Activated naive CD8-positive, alpha-beta T cell treated with anti-CD3 and anti-CD28 coated beads, Interleukin-2, amount 10 ng/mL, durations not matched to agents 7 days and 5 days (primary cell): ENCODE measurements at regions not wholly inside any gene's neighbourhood (a gene's known extent, or its start where the extent isn't known, plus 50 kb on each side); places are given as distances from the start of the nearest gene placed in this dataset.
"Not testable (repeated sequence)": the region's sequence is repeated elsewhere in the genome, so short reads cannot be mapped to it uniquely, and the experiment has no call there.

Source experiments
- ATAC-seq: fragments of 150-1000 bp; cut with Tn5 transposase; one replicate; pipeline ENCODE4 v1.10.0; 2021; ENCODE audit warnings: low read depth, moderate library complexity
- POLR2A ChIA-PET: fragments of 350-600 bp; sonication (Branson Sonifier 250); formaldehyde crosslinking; loops from one replicate; lab custom pipeline; 2021; ENCODE audit warnings: antibody characterized with exemption; lab: Charles Lee
- DNase-seq: peaks from one replicate; pipeline ENCODE4 v3.0.0; 2021
- H3K27ac Mint-ChIP-seq: one replicate; pipeline ENCODE4 v1.8.0; 2022; ENCODE audit warnings: mild to moderate bottlenecking, mixed read lengths
- H3K27me3 Mint-ChIP-seq: one replicate; pipeline ENCODE4 v1.8.0; 2022; ENCODE audit warnings: mild to moderate bottlenecking, moderate library complexity, mixed read lengths
- H3K36me3 Mint-ChIP-seq: one replicate; pipeline ENCODE4 v1.8.0; 2021; ENCODE audit warnings: mild to moderate bottlenecking, mixed read lengths
- H3K4me1 Mint-ChIP-seq: one replicate; pipeline ENCODE4 v1.8.0; 2021; ENCODE audit warnings: mixed read lengths
- H3K4me3 Mint-ChIP-seq: one replicate; pipeline ENCODE4 v1.8.0; 2022; ENCODE audit warnings: mild to moderate bottlenecking, moderate library complexity, mixed read lengths
- H3K9me3 Mint-ChIP-seq: one replicate; pipeline ENCODE4 v1.8.0; 2021; ENCODE audit warnings: mixed read lengths

DNA sequence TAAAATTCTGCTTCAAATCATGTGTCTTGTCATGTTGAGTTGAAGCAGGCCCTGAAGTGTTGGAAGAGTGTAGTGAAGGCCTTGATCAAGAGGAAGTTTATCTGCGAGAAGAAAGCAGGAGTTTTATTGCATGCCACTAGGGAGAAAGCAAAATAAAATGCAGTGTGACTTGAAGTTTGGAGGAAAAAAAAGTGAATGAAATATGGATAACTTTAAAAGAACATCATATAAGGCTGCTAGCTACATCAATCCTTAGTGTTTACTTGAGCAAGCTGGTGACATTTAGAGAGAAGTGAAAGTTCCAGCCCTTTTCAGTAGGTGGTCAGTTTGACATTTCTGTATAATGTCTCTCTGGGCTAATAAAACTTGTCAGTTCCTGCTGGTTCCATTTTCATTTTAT, 841.1 kb downstream of the TMTC2 start:
- POLR2A ChIA-PET: no interaction called here
- H3K27me3 Mint-ChIP-seq: no peaks in the 10 kb centered on the region
- H3K9me3 Mint-ChIP-seq: no peaks in the 10 kb centered on the region
- DNase-seq: no peak
- H3K36me3 Mint-ChIP-seq: no peaks in the 10 kb centered on the region
- no peak for ATAC-seq
- H3K4me3 Mint-ChIP-seq: no peak overlapping the region
- no peak overlapping the region for H3K27ac Mint-ChIP-seq
- no peaks in the 10 kb centered on the region for H3K4me1 Mint-ChIP-seq

DNA sequence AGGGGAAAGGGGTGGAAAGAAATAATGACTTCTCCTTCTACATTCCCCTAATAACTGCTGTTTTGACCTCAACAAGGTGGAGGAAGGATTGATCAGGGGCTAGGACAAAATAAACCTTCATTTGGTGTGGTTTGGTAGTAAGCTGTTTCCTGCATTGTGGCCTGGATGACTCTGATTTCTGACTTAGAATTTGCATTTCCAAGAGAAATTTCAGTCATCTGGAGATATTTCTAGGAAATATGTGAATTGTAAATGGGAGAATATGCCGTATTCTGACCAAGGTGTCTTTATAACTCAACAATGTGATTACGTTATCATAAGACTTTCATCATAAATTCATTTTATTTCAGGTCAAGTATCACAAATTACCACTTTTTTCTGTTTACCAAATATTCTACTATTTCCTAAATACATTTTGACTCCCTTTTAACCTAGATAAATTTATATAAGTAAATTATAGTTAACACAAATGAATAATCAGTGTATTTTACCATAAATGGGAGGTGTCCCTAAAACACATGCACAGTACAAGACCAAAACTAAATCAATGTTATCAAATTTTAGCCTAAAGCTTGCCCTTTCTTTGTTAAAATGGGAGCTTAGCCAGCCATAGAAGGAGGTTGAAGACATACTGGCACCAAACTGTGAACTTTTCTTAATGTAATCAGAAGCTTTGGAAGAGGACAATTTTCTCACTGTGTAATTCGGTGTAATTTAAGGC, 828.8 kb downstream of the TMTC2 start:
- no peaks in the 10 kb centered on the region for H3K4me1 Mint-ChIP-seq
- peaks cover 2% of the 10 kb centered on the region for H3K9me3 Mint-ChIP-seq
- no peaks in the 10 kb centered on the region for H3K27me3 Mint-ChIP-seq
- no peak for DNase-seq
- POLR2A ChIA-PET: no interaction called here
- no peak overlapping the region for H3K27ac Mint-ChIP-seq
- no peak overlapping the region for H3K4me3 Mint-ChIP-seq
- ATAC-seq: no peak
- H3K36me3 Mint-ChIP-seq: no peaks in the 10 kb centered on the region

DNA sequence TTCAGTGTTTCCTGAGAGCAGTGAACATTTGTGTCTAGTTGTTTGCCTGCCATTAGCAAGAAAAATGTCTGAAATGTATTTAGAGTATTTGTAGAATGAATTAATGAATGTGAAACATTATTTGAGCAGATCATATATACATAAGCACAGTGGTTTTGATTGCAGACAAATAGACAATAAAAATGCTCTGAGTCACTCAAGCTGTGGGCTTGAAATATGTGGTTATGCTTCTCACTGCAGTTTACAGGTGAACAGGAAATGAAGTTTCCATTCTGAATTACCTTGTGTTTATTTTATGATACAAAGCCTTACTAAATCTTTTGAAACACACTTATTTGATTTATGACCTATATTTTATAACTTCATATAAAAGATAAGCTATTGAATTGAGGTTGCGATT, 827.7 kb downstream of the TMTC2 start:
- POLR2A ChIA-PET: no interaction called here
- Mint-ChIP-seq H3K36me3 (no peaks in the 10 kb centered on the region), H3K27me3 (no peaks in the 10 kb centered on the region), H3K4me1 (no peaks in the 10 kb centered on the region), H3K4me3 (no peak overlapping the region), H3K27ac (no peak overlapping the region), H3K9me3 (peaks cover 2% of the 10 kb centered on the region)
- no peak for DNase-seq
- no peak for ATAC-seq

DNA sequence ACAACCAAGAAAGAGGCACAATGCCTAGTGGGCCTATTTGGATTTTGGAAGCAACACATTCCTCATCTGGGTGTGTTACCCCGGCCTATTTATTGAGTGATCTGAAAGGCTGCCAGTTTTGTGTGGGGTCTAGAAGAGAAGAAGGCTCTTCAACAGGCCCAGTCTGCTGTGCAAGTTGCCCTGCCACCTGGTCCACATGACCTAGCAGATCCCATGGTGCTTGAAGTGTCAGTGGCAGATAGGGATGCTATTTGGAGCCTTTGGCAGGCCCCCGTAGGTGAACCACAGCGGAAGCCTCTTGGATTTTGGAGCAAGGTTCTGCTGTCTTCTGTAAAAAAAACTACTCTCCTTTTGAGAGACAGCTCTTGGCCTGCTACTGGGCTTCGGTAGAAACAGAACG, 820.1 kb downstream of the TMTC2 start:
- DNase-seq (no peak), ATAC-seq (no peak)
- Mint-ChIP-seq H3K36me3 (no peaks in the 10 kb centered on the region), H3K27me3 (no peaks in the 10 kb centered on the region), H3K4me3 (no peak overlapping the region), H3K27ac (no peak overlapping the region), H3K9me3 (peaks cover 4% of the 10 kb centered on the region), H3K4me1 (no peaks in the 10 kb centered on the region)
- POLR2A ChIA-PET: no interaction called here

DNA sequence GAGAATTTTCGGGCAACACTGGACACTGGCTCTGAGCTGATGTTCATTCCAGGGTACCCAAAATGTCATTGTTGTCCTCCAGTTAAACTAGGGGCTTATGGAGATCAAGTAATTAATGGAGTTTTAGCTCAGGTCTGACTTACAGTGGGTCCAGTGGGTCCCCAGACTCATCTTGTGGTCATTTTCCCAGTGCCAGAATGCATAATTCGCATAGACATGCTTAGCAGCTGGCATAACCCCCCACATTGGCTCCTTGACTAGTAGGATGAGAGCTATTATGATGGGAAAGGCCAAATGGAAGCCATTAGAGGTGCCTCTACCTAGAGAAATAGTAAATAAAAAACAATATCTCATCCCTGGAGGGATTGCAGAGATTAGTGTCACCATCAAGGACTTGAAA, 818.9 kb downstream of the TMTC2 start:
- Mint-ChIP-seq H3K27me3 (no peaks in the 10 kb centered on the region), H3K4me1 (no peaks in the 10 kb centered on the region), H3K36me3 (no peaks in the 10 kb centered on the region), H3K27ac (no peak overlapping the region), H3K9me3 (peaks cover 5% of the 10 kb centered on the region), H3K4me3 (no peak overlapping the region)
- ATAC-seq (no peak), DNase-seq (no peak)
- POLR2A ChIA-PET: no interaction called here

DNA sequence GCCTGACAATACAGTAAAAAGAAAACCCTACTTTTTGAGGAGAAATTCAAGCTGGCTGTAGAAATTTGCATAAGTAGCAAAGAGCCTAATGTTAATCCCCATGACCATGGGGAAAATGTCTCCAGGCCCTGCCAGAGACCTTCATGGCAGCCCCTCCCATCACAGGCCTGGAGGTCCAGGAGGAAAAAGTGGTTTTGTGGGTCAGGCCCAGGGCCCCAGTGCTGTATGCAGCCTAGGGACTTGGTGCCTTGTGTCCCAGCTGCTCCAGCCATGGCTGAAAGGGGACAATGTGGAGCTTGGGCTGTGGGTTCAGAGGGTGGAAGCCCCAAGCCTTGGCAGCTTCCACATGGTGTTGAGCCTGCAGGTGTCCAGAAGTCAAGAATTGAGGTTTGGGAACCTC, 813.2 kb downstream of the TMTC2 start:
- H3K27me3 Mint-ChIP-seq, POLR2A ChIA-PET, H3K27ac Mint-ChIP-seq, H3K4me1 Mint-ChIP-seq, DNase-seq, ATAC-seq, H3K36me3 Mint-ChIP-seq, H3K4me3 Mint-ChIP-seq, H3K9me3 Mint-ChIP-seq: not testable (repeated sequence)

DNA sequence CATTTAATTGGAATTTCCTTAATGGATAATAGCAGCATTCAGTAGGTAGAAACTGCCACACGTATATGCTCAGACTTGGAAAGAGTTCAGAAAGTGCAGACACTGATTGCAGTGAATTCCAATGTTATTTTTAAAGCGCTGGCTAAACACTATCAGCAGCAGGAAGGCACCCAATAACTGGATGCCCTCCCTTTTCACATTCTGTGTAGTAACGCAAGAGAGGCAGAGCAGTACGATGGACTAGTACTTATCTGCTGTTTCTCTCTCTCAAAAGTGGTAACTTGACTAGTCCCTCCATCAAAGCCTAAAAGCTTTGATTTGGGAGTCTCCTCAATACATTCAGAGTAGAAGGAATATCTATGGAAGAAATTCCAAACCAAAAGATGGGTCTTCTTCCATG, 791.0 kb downstream of the TMTC2 start:
- Mint-ChIP-seq H3K4me1 (no peaks in the 10 kb centered on the region), H3K27ac (no peak overlapping the region), H3K27me3 (no peaks in the 10 kb centered on the region), H3K4me3 (no peak overlapping the region), H3K36me3 (no peaks in the 10 kb centered on the region), H3K9me3 (no peaks in the 10 kb centered on the region)
- no peak for DNase-seq
- ATAC-seq: no peak
- POLR2A ChIA-PET: no interaction called here

DNA sequence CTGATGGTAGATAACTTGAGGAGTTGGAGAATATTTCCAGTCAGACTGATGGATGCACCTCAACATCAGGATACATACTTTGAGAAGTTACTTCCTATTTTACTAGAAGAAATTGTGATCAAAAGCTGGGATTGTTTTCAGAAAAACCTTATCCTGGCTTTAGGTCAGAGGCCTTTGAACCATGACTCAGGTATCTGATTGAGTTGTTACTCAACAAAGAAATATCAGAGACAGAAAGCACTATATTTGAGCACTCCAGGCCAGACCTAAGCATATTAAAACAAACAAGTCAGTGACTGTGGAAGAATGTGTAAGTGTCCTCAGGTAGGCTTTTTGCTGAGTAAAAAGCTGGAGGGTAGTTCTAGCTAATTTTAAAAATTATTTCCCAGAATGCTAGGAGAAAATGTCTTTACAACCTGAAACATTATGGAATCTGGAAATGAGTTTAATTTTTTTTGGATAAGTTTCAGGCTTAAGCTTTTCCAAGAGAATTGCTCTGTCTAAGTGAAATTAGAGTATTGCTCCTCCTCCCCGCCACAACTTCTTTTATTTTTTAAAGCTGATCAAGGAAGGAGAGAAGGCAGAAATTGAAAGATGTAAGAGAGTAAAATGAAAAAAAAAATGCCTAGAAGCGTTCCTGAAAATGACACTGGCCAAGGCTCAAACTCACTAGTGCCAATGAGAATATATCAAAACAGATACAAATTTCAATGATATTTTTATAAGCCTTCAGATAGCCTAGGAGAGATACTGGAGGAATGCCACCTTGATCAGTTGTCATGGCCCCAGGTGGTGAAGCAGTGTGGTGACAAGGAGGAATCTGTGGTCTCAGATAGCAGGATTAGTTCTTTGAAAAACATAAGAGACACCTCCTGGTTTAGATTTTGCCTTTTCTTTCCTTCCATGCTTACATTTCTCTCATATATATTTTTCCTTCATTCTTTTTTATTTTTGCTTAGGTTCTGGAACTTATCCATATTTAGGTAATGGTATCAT, 790.3 kb downstream of the TMTC2 start:
- no peaks in the 10 kb centered on the region for H3K36me3 Mint-ChIP-seq
- no peak overlapping the region for H3K4me3 Mint-ChIP-seq
- ATAC-seq (no peak), DNase-seq (no peak)
- POLR2A ChIA-PET: no interaction called here
- H3K27me3 Mint-ChIP-seq: no peaks in the 10 kb centered on the region
- H3K27ac Mint-ChIP-seq: no peak overlapping the region
- H3K4me1 Mint-ChIP-seq: no peaks in the 10 kb centered on the region
- H3K9me3 Mint-ChIP-seq: no peaks in the 10 kb centered on the region

DNA sequence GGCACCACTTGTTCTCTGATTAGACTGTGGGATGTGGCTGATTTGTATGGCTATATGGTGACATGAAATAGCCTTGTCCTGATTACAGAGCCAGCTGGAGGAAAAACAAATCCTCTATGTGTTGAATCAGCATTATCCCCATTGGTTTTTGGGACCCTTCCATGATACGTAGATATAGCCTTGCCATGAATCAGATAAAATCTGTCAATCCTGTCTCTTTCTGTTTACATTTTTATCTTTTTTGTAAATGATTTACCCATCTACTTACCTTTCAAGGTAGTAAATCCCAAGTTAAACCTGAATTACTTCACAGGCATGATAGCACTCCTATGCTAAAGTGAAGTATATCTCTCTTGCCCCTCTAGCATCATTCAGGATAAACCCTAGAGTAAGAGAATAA, 789.3 kb downstream of the TMTC2 start:
- no peak overlapping the region for H3K4me3 Mint-ChIP-seq
- POLR2A ChIA-PET: no interaction called here
- no peak for ATAC-seq
- no peaks in the 10 kb centered on the region for H3K9me3 Mint-ChIP-seq
- H3K27ac Mint-ChIP-seq: no peak overlapping the region
- no peaks in the 10 kb centered on the region for H3K4me1 Mint-ChIP-seq
- no peaks in the 10 kb centered on the region for H3K27me3 Mint-ChIP-seq
- no peaks in the 10 kb centered on the region for H3K36me3 Mint-ChIP-seq
- no peak for DNase-seq

DNA sequence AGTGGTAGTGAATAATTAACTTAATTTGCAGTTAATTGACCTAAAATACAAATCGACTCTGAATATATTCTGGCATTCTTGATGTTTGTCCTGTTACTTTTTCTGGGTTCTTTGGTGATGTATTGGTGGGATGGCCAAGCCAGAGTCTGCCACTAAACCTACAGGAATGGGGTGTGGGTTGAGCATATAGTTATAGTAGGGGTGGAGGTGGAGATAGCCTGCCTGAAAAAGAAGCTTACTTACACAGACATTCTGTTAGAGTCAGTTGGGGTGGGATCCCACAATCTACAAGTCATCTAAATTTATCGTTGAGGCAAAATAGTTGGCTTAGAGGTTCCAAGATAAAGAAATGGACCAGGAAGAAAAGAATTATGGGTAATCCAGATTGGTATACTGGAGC, 787.7 kb downstream of the TMTC2 start:
- Mint-ChIP-seq H3K27ac (no peak overlapping the region), H3K27me3 (no peaks in the 10 kb centered on the region)

DNA sequence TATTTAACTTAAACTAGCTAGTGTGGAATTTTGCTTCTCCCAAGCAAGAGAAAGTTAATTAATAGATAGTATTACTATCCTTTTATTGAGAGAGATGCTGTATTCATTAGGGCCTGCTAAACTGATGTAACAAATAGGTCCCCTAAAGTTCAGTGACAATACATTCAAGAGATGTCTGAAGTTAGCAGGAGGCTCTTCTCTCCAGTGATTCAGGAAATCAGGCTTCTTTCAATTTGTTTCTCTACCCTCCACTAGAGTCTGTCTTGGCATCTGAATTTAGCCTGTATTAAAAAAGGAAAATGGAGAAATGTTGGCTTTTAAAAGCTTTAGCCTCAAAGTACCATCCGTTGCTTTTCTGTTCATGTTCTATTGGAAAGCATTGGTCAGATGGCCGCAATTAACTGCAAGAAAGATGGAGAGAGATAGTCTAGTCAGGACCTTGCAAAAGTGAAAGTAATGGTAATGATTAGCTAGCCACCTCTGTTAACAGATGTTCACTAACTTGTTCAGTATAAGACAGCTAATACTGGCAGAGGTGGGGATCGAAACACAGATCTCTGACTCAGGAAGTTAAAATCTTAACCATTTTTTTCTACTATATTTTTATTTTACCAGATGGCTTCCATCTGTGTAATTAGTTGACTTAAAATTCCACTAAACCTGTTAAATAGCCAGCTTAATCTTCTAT, 786.8 kb downstream of the TMTC2 start:
- Mint-ChIP-seq H3K4me1 (no peaks in the 10 kb centered on the region), H3K36me3 (no peaks in the 10 kb centered on the region), H3K27me3 (no peaks in the 10 kb centered on the region), H3K4me3 (no peak overlapping the region), H3K9me3 (no peaks in the 10 kb centered on the region), H3K27ac (no peak overlapping the region)
- no peak for ATAC-seq
- DNase-seq: no peak
- POLR2A ChIA-PET: no interaction called here

More for the DNA sequence above, 787.7 kb downstream of the TMTC2 start:
- Mint-ChIP-seq H3K9me3 (no peaks in the 10 kb centered on the region), H3K36me3 (no peaks in the 10 kb centered on the region), H3K4me1 (no peaks in the 10 kb centered on the region), H3K4me3 (no peak overlapping the region)
- POLR2A ChIA-PET: no interaction called here
- ATAC-seq (no peak), DNase-seq (no peak)

DNA sequence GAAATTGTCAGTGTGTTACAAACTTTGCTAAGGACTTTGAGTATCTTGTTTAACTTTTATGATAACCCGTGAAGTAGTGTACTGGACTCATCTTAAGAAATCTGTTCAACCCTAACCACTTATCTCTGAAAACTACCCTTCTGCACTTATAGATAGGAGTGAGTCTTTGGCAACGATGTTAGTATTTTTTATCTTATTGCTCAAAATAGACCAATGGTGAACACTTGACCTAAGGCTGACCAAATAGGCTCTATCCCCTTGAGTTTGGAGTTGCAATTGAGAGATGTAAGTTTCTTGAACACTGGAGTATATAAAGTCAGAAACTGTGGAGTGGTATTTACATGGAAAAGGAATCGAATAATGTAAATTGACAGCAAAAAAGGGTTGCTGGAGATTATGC, 786.1 kb downstream of the TMTC2 start:
- no peak for ATAC-seq
- H3K27me3 Mint-ChIP-seq: no peaks in the 10 kb centered on the region
- H3K4me1 Mint-ChIP-seq: no peaks in the 10 kb centered on the region
- POLR2A ChIA-PET: no interaction called here
- no peak overlapping the region for H3K27ac Mint-ChIP-seq
- no peak overlapping the region for H3K4me3 Mint-ChIP-seq
- H3K36me3 Mint-ChIP-seq: no peaks in the 10 kb centered on the region
- no peaks in the 10 kb centered on the region for H3K9me3 Mint-ChIP-seq
- no peak for DNase-seq

DNA sequence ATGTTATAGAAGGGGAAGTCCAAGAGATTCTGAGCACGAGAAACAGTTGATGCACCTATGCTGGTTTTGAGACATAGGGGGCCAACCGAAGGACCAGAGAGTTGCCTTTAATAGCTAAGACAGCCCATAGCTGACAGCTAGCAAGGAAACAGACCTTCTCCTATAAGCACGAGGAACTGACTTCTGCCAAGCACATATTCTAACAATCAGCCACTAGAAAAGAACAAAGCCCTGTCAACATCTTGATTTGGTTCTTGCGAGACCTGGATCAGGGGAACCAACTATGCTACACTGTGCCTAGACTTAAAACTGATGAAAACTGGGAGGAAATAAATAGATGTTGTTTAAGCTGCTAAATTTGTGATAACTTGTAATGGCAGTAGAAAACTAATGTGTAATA, 785.6 kb downstream of the TMTC2 start:
- DNase-seq: no peak
- H3K27me3 Mint-ChIP-seq: no peaks in the 10 kb centered on the region
- no peaks in the 10 kb centered on the region for H3K9me3 Mint-ChIP-seq
- no peak overlapping the region for H3K27ac Mint-ChIP-seq
- no peaks in the 10 kb centered on the region for H3K4me1 Mint-ChIP-seq
- POLR2A ChIA-PET: no interaction called here
- no peak overlapping the region for H3K4me3 Mint-ChIP-seq
- H3K36me3 Mint-ChIP-seq: no peaks in the 10 kb centered on the region
- ATAC-seq: no peak
